ENCODE measurements at regions not wholly inside any gene's neighbourhood (a gene's known extent, or its start where the extent isn't known, plus 50 kb on each side); places are given as distances from the start of the nearest gene placed in this dataset.

DNA sequence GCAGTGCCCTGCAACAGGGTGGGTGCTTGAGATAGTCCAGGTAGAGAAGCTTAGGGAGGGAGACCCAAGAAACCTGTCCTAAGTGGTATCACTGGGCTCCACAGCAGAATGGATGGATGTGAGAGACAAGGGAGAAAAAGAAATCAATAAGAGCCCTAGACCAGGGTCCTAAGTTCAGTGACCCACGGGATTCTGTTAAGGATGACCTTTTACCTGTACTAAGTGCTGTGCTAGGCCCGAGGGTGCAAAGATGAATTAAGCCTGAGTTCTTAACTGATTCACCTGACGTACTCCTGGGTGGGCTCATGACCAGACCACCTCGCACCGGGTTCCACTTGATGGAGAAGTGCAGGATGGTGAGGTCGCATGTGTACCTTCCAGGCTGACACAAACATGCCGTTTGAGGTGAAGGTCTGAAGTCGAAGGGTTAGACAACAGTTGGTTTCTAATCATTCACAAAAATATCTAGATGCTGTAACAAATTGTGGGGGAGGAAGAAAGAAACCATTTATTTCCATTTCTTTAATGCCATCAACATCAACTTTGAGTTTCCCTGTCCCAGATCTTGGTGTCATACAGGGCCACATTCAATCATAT is 166.5 kb downstream of the HERPUD2 start:
- peaks cover 13% of the 10 kb centered on the region for H3K27me3 ChIP-seq (ENCODE audit: insufficient read depth, low read length)
- H4K20me1 ChIP-seq (ENCODE audit: insufficient read depth, low read length), result no peaks in the 10 kb centered on the region
- no peak overlapping the region for H3K27ac Mint-ChIP-seq (ENCODE audit: unreplicated experiment)
- no peaks in the 10 kb centered on the region for H3K36me3 Mint-ChIP-seq (ENCODE audit: low read depth, unreplicated experiment)
- H3K27ac ChIP-seq (ENCODE audit: low read depth, low read length), result no peak overlapping the region
- no peak overlapping the region for H3K9ac ChIP-seq (ENCODE audit: low read length)
- FAIRE-seq, result no peak
- peaks cover 31% of the 10 kb centered on the region for H3K27me3 Mint-ChIP-seq (ENCODE audit: low read depth, unreplicated experiment)
- peaks cover 2% of the 10 kb centered on the region for H3K9me3 Mint-ChIP-seq (ENCODE audit: unreplicated experiment)
- no peak overlapping the region for H3K4me3 ChIP-seq (ENCODE audit: insufficient read depth, low read depth, low read length)
- H3K4me3 Mint-ChIP-seq (ENCODE audit: unreplicated experiment), result no peak overlapping the region
- no peaks in the 10 kb centered on the region for H3K9me3 ChIP-seq (ENCODE audit: insufficient read depth, low read depth, low read length)
- no peaks in the 10 kb centered on the region for H3K36me3 ChIP-seq (ENCODE audit: insufficient read depth, low read length)
- H3K4me1 Mint-ChIP-seq (ENCODE audit: low read depth, unreplicated experiment), result no peaks in the 10 kb centered on the region
- H2AFZ ChIP-seq (ENCODE audit: low read depth, low read length), result no peak overlapping the region
- H3K79me2 ChIP-seq (ENCODE audit: insufficient read depth, low read length), result no peaks in the 10 kb centered on the region
- no peak for DNase-seq (ENCODE audit: low read depth)
- H3K4me1 ChIP-seq (ENCODE audit: insufficient read depth, low read length), result no peaks in the 10 kb centered on the region
- TF ChIP-seq EZH2 (IDR thresholded peaks at IDR 0.05; ENCODE audit: insufficient read depth, low read length), result no peak
- TF ChIP-seq, protein P1, sequence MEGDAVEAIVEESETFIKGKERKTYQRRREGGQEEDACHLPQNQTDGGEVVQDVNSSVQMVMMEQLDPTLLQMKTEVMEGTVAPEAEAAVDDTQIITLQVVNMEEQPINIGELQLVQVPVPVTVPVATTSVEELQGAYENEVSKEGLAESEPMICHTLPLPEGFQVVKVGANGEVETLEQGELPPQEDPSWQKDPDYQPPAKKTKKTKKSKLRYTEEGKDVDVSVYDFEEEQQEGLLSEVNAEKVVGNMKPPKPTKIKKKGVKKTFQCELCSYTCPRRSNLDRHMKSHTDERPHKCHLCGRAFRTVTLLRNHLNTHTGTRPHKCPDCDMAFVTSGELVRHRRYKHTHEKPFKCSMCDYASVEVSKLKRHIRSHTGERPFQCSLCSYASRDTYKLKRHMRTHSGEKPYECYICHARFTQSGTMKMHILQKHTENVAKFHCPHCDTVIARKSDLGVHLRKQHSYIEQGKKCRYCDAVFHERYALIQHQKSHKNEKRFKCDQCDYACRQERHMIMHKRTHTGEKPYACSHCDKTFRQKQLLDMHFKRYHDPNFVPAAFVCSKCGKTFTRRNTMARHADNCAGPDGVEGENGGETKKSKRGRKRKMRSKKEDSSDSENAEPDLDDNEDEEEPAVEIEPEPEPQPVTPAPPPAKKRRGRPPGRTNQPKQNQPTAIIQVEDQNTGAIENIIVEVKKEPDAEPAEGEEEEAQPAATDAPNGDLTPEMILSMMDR (IDR thresholded peaks at IDR 0.05; ENCODE audit: insufficient read depth, low read depth, low read length), result no peak
- H3K4me2 ChIP-seq (ENCODE audit: low read length), result no peak overlapping the region

DNA sequence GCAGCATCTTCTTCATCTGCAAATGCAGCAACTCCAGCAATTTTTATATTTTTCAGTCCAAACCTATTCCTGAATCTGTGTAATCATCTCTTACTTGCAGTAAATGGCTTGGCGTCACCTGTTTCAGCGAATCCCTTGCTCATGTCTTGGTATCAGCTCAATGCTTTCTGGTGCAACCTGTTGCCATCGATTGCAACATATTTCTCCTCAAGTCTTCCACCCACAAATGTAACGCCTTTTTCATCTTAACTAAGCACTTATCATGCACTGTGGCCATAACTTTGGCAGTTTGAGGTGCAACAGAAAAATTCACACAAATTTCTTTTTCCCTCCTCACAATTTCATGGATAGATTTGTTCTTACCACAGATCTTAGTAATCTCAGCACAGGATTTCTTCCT is 168.3 kb downstream of the HERPUD2 start:
- H3K9me3 ChIP-seq (ENCODE audit: insufficient read depth, low read depth, low read length), result no peaks in the 10 kb centered on the region
- H3K36me3 Mint-ChIP-seq (ENCODE audit: low read depth, unreplicated experiment), result no peaks in the 10 kb centered on the region
- peaks cover 15% of the 10 kb centered on the region for H3K27me3 ChIP-seq (ENCODE audit: insufficient read depth, low read length)
- H3K4me2 ChIP-seq (ENCODE audit: low read length), result no peak overlapping the region
- no peak overlapping the region for H3K9ac ChIP-seq (ENCODE audit: low read length)
- H3K4me3 ChIP-seq (ENCODE audit: insufficient read depth, low read depth, low read length), result no peak overlapping the region
- FAIRE-seq (no peak), DNase-seq (ENCODE audit: low read depth) (no peak)
- H3K36me3 ChIP-seq (ENCODE audit: insufficient read depth, low read length), result no peaks in the 10 kb centered on the region
- H3K79me2 ChIP-seq (ENCODE audit: insufficient read depth, low read length), result no peaks in the 10 kb centered on the region
- H4K20me1 ChIP-seq (ENCODE audit: insufficient read depth, low read length), result no peaks in the 10 kb centered on the region
- H3K27me3 Mint-ChIP-seq (ENCODE audit: low read depth, unreplicated experiment), result peaks cover 22% of the 10 kb centered on the region
- no peak overlapping the region for H2AFZ ChIP-seq (ENCODE audit: low read depth, low read length)
- TF ChIP-seq, protein P1 (IDR thresholded peaks at IDR 0.05; ENCODE audit: insufficient read depth, low read depth, low read length), result no peak
- no peak for TF ChIP-seq EZH2 (IDR thresholded peaks at IDR 0.05; ENCODE audit: insufficient read depth, low read length)
- H3K9me3 Mint-ChIP-seq (ENCODE audit: unreplicated experiment), result no peaks in the 10 kb centered on the region
- H3K4me1 Mint-ChIP-seq (ENCODE audit: low read depth, unreplicated experiment), result no peaks in the 10 kb centered on the region
- H3K27ac ChIP-seq (ENCODE audit: low read depth, low read length), result no peak overlapping the region
- no peaks in the 10 kb centered on the region for H3K4me1 ChIP-seq (ENCODE audit: insufficient read depth, low read length)
- H3K4me3 Mint-ChIP-seq (ENCODE audit: unreplicated experiment), result no peak overlapping the region
- no peak overlapping the region for H3K27ac Mint-ChIP-seq (ENCODE audit: unreplicated experiment)

DNA sequence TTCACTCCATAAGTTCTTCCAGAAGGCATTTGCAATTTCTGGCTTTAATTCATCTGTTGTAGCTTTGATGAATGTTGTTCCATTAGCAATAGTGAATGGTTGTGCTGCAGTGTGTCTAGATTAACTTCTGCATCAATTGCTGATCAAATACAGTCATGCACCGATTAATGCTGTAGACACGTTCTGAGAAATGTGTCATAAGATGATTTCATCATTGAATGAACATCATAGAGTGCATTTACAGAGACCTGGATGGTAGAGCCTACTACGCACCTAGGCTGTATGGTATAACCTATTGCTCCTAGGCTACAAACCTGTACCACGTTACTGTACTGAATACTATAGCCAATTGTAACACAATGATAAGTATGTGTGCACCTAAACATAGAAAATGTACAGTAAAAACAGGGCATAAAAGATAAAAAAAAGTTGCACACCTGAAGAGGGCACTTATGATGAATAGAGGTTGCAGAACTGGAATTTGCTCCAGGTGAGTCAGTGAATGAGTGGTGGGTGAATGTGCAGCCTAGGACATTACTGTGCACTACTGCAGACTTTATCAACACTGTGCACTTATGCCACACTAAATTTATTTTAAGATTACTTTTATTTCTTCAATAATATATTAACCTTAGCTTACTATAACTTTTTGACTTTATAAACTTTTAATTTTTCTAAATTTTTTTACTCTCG is 170.7 kb downstream of the HERPUD2 start:
- Mint-ChIP-seq H3K36me3 (ENCODE audit: low read depth, unreplicated experiment) (no peaks in the 10 kb centered on the region), H3K4me1 (ENCODE audit: low read depth, unreplicated experiment) (peaks cover 1% of the 10 kb centered on the region), H3K27ac (ENCODE audit: unreplicated experiment) (no peak overlapping the region), H3K9me3 (ENCODE audit: unreplicated experiment) (no peaks in the 10 kb centered on the region), H3K4me3 (ENCODE audit: unreplicated experiment) (no peak overlapping the region), H3K27me3 (ENCODE audit: low read depth, unreplicated experiment) (peaks cover 36% of the 10 kb centered on the region)
- no peaks in the 10 kb centered on the region for H3K9me3 ChIP-seq (ENCODE audit: insufficient read depth, low read depth, low read length)
- no peak overlapping the region for H3K27ac ChIP-seq (ENCODE audit: low read depth, low read length)
- no peaks in the 10 kb centered on the region for H3K4me1 ChIP-seq (ENCODE audit: insufficient read depth, low read length)
- TF ChIP-seq, protein P1 (IDR thresholded peaks at IDR 0.05; ENCODE audit: insufficient read depth, low read depth, low read length), result no peak
- no peak for TF ChIP-seq EZH2 (IDR thresholded peaks at IDR 0.05; ENCODE audit: insufficient read depth, low read length)
- H3K9ac ChIP-seq (ENCODE audit: low read length), result no peak overlapping the region
- H3K79me2 ChIP-seq (ENCODE audit: insufficient read depth, low read length), result no peaks in the 10 kb centered on the region
- H3K4me3 ChIP-seq (ENCODE audit: insufficient read depth, low read depth, low read length), result no peak overlapping the region
- FAIRE-seq (no peak), DNase-seq (ENCODE audit: low read depth) (no peak)
- no peaks in the 10 kb centered on the region for H4K20me1 ChIP-seq (ENCODE audit: insufficient read depth, low read length)
- no peak overlapping the region for H3K4me2 ChIP-seq (ENCODE audit: low read length)
- no peaks in the 10 kb centered on the region for H3K36me3 ChIP-seq (ENCODE audit: insufficient read depth, low read length)
- peaks cover 24% of the 10 kb centered on the region for H3K27me3 ChIP-seq (ENCODE audit: insufficient read depth, low read length)
- H2AFZ ChIP-seq (ENCODE audit: low read depth, low read length), result no peak overlapping the region
